Glutamatergic neuron (in vitro differentiated cells): ENCODE measurements at regions not wholly inside any gene's neighbourhood (a gene's known extent, or its start where the extent isn't known, plus 50 kb on each side); places are given as distances from the start of the nearest gene placed in this dataset.
"Not testable (repeated sequence)": the region's sequence is repeated elsewhere in the genome, so short reads cannot be mapped to it uniquely, and the experiment has no call there.

Experiments
- DNase-seq: peaks from one replicate; pipeline ENCODE4 v3.0.0; 2022
- H3K27ac Mint-ChIP-seq: one replicate; pipeline ENCODE4 v1.8.0; 2020; ENCODE audit warnings: mild to moderate bottlenecking, mixed read lengths, inconsistent platforms; ENCODE audit not compliant: unreplicated experiment
- H3K27me3 Mint-ChIP-seq: one replicate; pipeline ENCODE4 v1.8.0; 2020; ENCODE audit warnings: mild to moderate bottlenecking, moderate library complexity, mixed read lengths, inconsistent platforms; ENCODE audit not compliant: unreplicated experiment
- H3K36me3 Mint-ChIP-seq: one replicate; pipeline ENCODE4 v1.8.0; 2020; ENCODE audit warnings: mild to moderate bottlenecking, mixed read lengths, inconsistent platforms; ENCODE audit not compliant: unreplicated experiment
- H3K4me1 Mint-ChIP-seq: one replicate; pipeline ENCODE4 v1.8.0; 2020; ENCODE audit warnings: mild to moderate bottlenecking, low read depth, mixed read lengths, inconsistent platforms; ENCODE audit not compliant: unreplicated experiment
- H3K4me3 Mint-ChIP-seq: one replicate; pipeline ENCODE4 v1.8.0; 2020; ENCODE audit warnings: mild to moderate bottlenecking, mixed read lengths, inconsistent platforms; ENCODE audit not compliant: unreplicated experiment
- H3K9me3 Mint-ChIP-seq: one replicate; pipeline ENCODE4 v1.8.0; 2020; ENCODE audit warnings: mild to moderate bottlenecking, moderate library complexity, mixed read lengths, inconsistent platforms; ENCODE audit not compliant: unreplicated experiment
- CTCF ChIP-seq: fragments of 200-600 bp; sonication (generic); IDR thresholded peaks from one replicate; pipeline ENCODE4 v1.5.0; 2021; ENCODE audit not compliant: partially characterized antibody, unreplicated experiment

GRCh38 chr10:46169736-46170135 lies 117.1 kb upstream of the ANTXRL start:
- Mint-ChIP-seq H3K4me3 (no peak overlapping the region), H3K4me1 (no peaks in the 10 kb centered on the region), H3K27me3 (no peaks in the 10 kb centered on the region), H3K9me3 (no peaks in the 10 kb centered on the region), H3K27ac (no peak overlapping the region), H3K36me3 (no peaks in the 10 kb centered on the region)
- DNase-seq: no peak
- TF ChIP-seq CTCF: no peak

- Mint-ChIP-seq H3K36me3 (no peaks in the 10 kb centered on the region), H3K4me3 (no peak overlapping the region), H3K27me3 (no peaks in the 10 kb centered on the region), H3K4me1 (no peaks in the 10 kb centered on the region), H3K9me3 (no peaks in the 10 kb centered on the region), H3K27ac (no peak overlapping the region)
- no peak for DNase-seq
- TF ChIP-seq CTCF: no peak
Observed at GRCh38 chr10:46170789-46171188, 116.0 kb upstream of the ANTXRL start.

GRCh38 chr10:46171661-46172060 lies 115.1 kb upstream of the ANTXRL start:
- H3K27me3 Mint-ChIP-seq: no peaks in the 10 kb centered on the region
- DNase-seq: no peak
- no peaks in the 10 kb centered on the region for H3K36me3 Mint-ChIP-seq

GRCh38 chr10:46175296-46175695 lies 111.5 kb upstream of the ANTXRL start:
- no peak for DNase-seq
- Mint-ChIP-seq H3K4me3 (no peak overlapping the region), H3K36me3 (no peaks in the 10 kb centered on the region), H3K4me1 (no peaks in the 10 kb centered on the region), H3K27ac (no peak overlapping the region), H3K27me3 (peaks cover 3% of the 10 kb centered on the region), H3K9me3 (no peaks in the 10 kb centered on the region)
- no peak for TF ChIP-seq CTCF

More at GRCh38 chr10:46171661-46172060, 115.1 kb upstream of the ANTXRL start:
- Mint-ChIP-seq H3K4me1 (no peaks in the 10 kb centered on the region), H3K27ac (no peak overlapping the region), H3K9me3 (no peaks in the 10 kb centered on the region), H3K4me3 (no peak overlapping the region)
- TF ChIP-seq CTCF: no peak

GRCh38 chr10:46175831-46176230 lies 111.0 kb upstream of the ANTXRL start:
- Mint-ChIP-seq H3K4me1 (no peaks in the 10 kb centered on the region), H3K4me3 (no peak overlapping the region), H3K27ac (no peak overlapping the region), H3K27me3 (peaks cover 3% of the 10 kb centered on the region), H3K36me3 (no peaks in the 10 kb centered on the region), H3K9me3 (no peaks in the 10 kb centered on the region)
- no peak for TF ChIP-seq CTCF
- DNase-seq: no peak

- H3K4me3 Mint-ChIP-seq, H3K4me1 Mint-ChIP-seq, DNase-seq: not testable (repeated sequence)
Observed at GRCh38 chr10:46187431-46187830, 99.4 kb upstream of the ANTXRL start.

More at GRCh38 chr10:46187431-46187830, 99.4 kb upstream of the ANTXRL start:
- not testable (repeated sequence) for H3K27ac Mint-ChIP-seq, H3K9me3 Mint-ChIP-seq, H3K27me3 Mint-ChIP-seq, H3K36me3 Mint-ChIP-seq
